ENCODE measurements at regions not wholly inside any gene's neighbourhood (a gene's known extent, or its start where the extent isn't known, plus 50 kb on each side); places are given as distances from the start of the nearest gene placed in this dataset.

- Histone ChIP-seq H3K4me3 (no peak overlapping the region), H3K27ac (no peak overlapping the region), H3K9me3 (no peaks in the 10 kb centered on the region), H3K4me1 (no peaks in the 10 kb centered on the region), H3K36me3 (no peaks in the 10 kb centered on the region), H3K27me3 (no peaks in the 10 kb centered on the region)
- WGBS, 2 donors (ENCODE audit: low coverage in 1 of 2): 79 to 90% methylated on average over 4 to 5 of the region's 5 CpGs
- ATAC-seq: no peak
- TF ChIP-seq POLR2AphosphoS5 (IDR thresholded peaks at IDR 0.05): no peak
Measured at GRCh38 chr4:19659101-19659500, 592.6 kb upstream of the SLIT2 start.

GRCh38 chr4:19657856-19658255 lies 593.8 kb upstream of the SLIT2 start:
- no peak overlapping the region for H3K27ac ChIP-seq

DNA sequence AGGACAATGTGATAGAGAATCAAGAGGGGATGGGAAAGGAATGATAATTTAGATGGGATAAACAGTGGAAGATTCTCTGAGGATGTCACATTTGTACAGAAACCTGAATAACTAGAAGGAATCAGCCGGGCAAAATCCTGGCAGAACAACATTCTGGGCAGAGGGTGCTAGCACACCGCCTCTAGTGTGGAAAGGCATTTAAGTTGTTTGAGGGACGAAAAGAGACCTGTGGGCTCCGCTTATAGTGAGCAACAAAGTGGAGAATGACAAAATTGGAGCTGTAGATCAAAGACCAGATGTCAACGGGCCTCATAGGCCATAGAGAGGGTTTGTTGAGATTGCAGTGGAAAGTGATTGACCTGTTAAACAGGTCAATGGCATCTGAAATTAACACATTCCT lies 596.0 kb upstream of the SLIT2 start:
- Histone ChIP-seq H3K27me3 (no peaks in the 10 kb centered on the region), H3K4me3 (no peak overlapping the region), H3K36me3 (no peaks in the 10 kb centered on the region), H3K9me3 (no peaks in the 10 kb centered on the region), H3K4me1 (peaks cover 0 to under 1% (median 0%) of the 10 kb centered on the region in 3 donors), H3K27ac (no peak overlapping the region)
- ATAC-seq: no peak
- no peak for TF ChIP-seq EP300 (IDR thresholded peaks at IDR 0.05)
- 89 to 93% methylated on average over 5 of the region's 5 CpGs for WGBS, 2 donors (ENCODE audit: low coverage in 1 of 2)

More at GRCh38 chr4:19657856-19658255, 593.8 kb upstream of the SLIT2 start:
- Histone ChIP-seq H3K4me3 (no peak overlapping the region), H3K27me3 (no peaks in the 10 kb centered on the region), H3K9me3 (no peaks in the 10 kb centered on the region), H3K36me3 (no peaks in the 10 kb centered on the region), H3K4me1 (no peaks in the 10 kb centered on the region)
- 87 to 100% methylated on average over 3 of the region's 3 CpGs for whole genome bisulfite sequencing, 2 donors (ENCODE audit: low coverage in 1 of 2)
- ATAC-seq: no peak
- TF ChIP-seq, protein P1, sequence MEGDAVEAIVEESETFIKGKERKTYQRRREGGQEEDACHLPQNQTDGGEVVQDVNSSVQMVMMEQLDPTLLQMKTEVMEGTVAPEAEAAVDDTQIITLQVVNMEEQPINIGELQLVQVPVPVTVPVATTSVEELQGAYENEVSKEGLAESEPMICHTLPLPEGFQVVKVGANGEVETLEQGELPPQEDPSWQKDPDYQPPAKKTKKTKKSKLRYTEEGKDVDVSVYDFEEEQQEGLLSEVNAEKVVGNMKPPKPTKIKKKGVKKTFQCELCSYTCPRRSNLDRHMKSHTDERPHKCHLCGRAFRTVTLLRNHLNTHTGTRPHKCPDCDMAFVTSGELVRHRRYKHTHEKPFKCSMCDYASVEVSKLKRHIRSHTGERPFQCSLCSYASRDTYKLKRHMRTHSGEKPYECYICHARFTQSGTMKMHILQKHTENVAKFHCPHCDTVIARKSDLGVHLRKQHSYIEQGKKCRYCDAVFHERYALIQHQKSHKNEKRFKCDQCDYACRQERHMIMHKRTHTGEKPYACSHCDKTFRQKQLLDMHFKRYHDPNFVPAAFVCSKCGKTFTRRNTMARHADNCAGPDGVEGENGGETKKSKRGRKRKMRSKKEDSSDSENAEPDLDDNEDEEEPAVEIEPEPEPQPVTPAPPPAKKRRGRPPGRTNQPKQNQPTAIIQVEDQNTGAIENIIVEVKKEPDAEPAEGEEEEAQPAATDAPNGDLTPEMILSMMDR (IDR thresholded peaks at IDR 0.05): no peak
- TF ChIP-seq POLR2A (IDR thresholded peaks at IDR 0.05) (no peak), EP300 (IDR thresholded peaks at IDR 0.05) (no peak)

DNA sequence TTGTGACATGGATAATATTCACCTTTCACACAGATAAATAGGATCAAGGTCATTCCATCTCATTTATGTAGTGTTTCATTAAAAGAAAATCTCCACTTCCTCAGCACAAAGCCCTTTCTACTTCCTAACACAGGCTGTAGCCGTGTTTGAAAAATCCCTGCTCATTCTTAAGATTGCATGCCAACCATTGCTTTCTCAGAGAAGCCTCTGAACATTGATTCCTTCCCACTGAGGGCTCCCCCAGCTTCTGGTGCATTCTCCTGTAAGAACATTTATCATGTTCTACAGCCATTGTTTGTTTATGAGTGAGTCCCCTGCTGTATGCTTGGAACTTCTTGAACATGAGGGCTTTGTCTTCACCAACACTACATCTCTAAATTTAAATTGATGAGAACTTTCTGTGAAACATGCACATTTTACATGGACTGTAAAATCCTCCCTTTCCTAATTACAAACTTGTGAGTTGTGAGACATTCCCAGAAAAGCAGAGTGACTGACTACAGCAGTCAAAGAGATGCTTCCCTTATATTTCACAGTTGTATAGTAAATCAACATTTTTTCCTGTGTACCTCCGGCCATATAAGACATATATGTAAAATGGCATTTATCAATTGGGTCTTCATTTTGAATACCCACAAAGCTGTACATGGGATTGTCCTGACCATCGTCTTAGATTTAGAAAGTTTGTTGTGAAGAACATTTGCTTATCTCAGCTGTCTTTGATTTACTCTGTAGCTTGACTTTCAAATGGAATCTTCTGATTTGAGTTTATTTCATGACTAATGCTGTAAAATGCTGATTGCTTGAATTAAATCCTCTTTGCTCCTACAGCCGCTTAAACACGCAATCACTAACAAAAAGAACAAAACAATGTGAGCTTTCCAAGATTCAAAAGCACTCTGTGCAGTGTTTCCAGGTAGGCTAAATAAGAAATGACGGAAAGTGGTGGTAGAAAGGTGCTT lies 600.5 kb upstream of the SLIT2 start:
- peaks cover 0 to 3% (median 0%) of the 10 kb centered on the region in 3 donors for H3K4me1 ChIP-seq
- no peak overlapping the region for H3K4me3 ChIP-seq
- H3K36me3 ChIP-seq: no peaks in the 10 kb centered on the region
- H3K9me3 ChIP-seq: no peaks in the 10 kb centered on the region
- TF ChIP-seq POLR2AphosphoS5 (IDR thresholded peaks at IDR 0.05) (no peak), POLR2A (IDR thresholded peaks at IDR 0.05) (no peak), EP300 (IDR thresholded peaks at IDR 0.05) (no peak)
- TF ChIP-seq, protein P1 (IDR thresholded peaks at IDR 0.05): no peak
- ATAC-seq: no peak
- H3K27ac ChIP-seq: no peak overlapping the region
- 64 to 70% methylated on average over 4 to 6 of the region's 6 CpGs for WGBS, 2 donors (ENCODE audit: low coverage in 1 of 2)
- H3K27me3 ChIP-seq: no peaks in the 10 kb centered on the region

GRCh38 chr4:19645589-19645988 lies 606.1 kb upstream of the SLIT2 start:
- WGBS, 2 donors (ENCODE audit: low coverage in 1 of 2): 67 to 71% methylated on average over 1 of the region's 1 CpG
- no peaks in the 10 kb centered on the region for H3K27me3 ChIP-seq
- TF ChIP-seq POLR2AphosphoS5 (IDR thresholded peaks at IDR 0.05) (no peak), POLR2A (IDR thresholded peaks at IDR 0.05) (no peak), EP300 (IDR thresholded peaks at IDR 0.05) (no peak)
- TF ChIP-seq, protein P1 (IDR thresholded peaks at IDR 0.05): no peak
- no peak overlapping the region for H3K4me3 ChIP-seq
- no peaks in the 10 kb centered on the region for H3K9me3 ChIP-seq
- H3K27ac ChIP-seq: no peak overlapping the region
- H3K4me1 ChIP-seq: peaks cover 0 to 1% (median 0%) of the 10 kb centered on the region in 3 donors
- ATAC-seq: no peak
- no peaks in the 10 kb centered on the region for H3K36me3 ChIP-seq

DNA sequence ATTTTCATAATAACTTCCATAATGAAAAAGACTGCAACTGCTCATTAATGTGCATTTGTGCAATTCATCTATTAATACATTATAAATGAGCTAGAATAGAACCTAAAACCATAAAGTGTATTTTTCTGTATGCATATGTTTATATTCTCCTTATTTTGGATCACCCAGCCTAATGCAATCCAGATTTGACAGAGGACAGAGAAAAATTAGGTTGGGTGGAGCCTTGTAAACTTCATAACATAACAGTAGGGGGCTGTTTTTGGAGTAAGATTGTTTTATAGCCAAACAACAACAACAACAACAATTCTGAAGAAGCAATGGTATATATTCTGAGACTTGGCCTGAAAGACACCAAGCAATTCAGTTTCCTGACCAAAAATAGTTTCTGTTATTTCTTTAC lies 615.3 kb upstream of the SLIT2 start:
- Histone ChIP-seq H3K4me3 (no peak overlapping the region), H3K36me3 (no peaks in the 10 kb centered on the region), H3K27ac (no peak overlapping the region), H3K4me1 (no peaks in the 10 kb centered on the region), H3K9me3 (no peaks in the 10 kb centered on the region), H3K27me3 (no peaks in the 10 kb centered on the region)
- ATAC-seq: no peak
- TF ChIP-seq EP300 (IDR thresholded peaks at IDR 0.05) (no peak), POLR2AphosphoS5 (IDR thresholded peaks at IDR 0.05) (no peak)
